MM.1S (cell line): ENCODE measurements at regions not wholly inside any gene's neighbourhood (a gene's known extent, or its start where the extent isn't known, plus 50 kb on each side); places are given as distances from the start of the nearest gene placed in this dataset.

Source experiments
- DNase-seq: peaks from one replicate; pipeline ENCODE4 v3.0.0-alpha.2; 2015
- H2AFZ ChIP-seq: fragments of 300-600 bp; sonication (generic); 2 replicates; pipeline ENCODE4 v1.6.0; 2016; ENCODE audit warnings: antibody characterized with exemption, low read length
- H3F3A ChIP-seq: fragments of 300-600 bp; sonication (generic); 2 replicates; pipeline ENCODE4 v1.6.1; 2016; ENCODE audit warnings: mild to moderate bottlenecking, antibody characterized with exemption, low read length, moderate library complexity, mixed read lengths; ENCODE audit not compliant: insufficient read depth
- H3K27ac ChIP-seq: fragments of 300-600 bp; sonication (generic); 2 replicates; pipeline ENCODE4 v1.5.1; 2016; ENCODE audit warnings: mild to moderate bottlenecking, low read length
- H3K27me3 ChIP-seq: fragments of 300-600 bp; sonication (generic); replicated peaks from 2 replicates; pipeline ENCODE4 v1.6.0; 2016; ENCODE audit warnings: low read length; ENCODE audit not compliant: insufficient read depth
- H3K36me3 ChIP-seq: fragments of 300-600 bp; sonication (generic); replicated peaks from 2 replicates; pipeline ENCODE4 v1.6.1; 2016; ENCODE audit warnings: mild to moderate bottlenecking, low read length, mixed read lengths; ENCODE audit not compliant: insufficient read depth
- H3K4me1 ChIP-seq: fragments of 300-600 bp; sonication (generic); 2 replicates; pipeline ENCODE4 v1.6.1; 2016; ENCODE audit warnings: low read length, mixed read lengths
- H3K4me2 ChIP-seq: fragments of 300-600 bp; sonication (generic); 2 replicates; pipeline ENCODE4 v1.6.0; 2016; ENCODE audit warnings: low read depth, low read length
- H3K4me3 ChIP-seq: fragments of 300-600 bp; sonication (generic); 2 replicates; pipeline ENCODE4 v1.5.1; 2016; ENCODE audit warnings: low read length, mixed read lengths
- H3K79me2 ChIP-seq: fragments of 300-600 bp; sonication (generic); 2 replicates; pipeline ENCODE4 v1.6.1; 2016; ENCODE audit warnings: mixed run types, low read length, mixed read lengths
- H3K9ac ChIP-seq: fragments of 300-600 bp; sonication (generic); 2 replicates; pipeline ENCODE4 v1.6.1; 2016; ENCODE audit warnings: low read length, mixed read lengths
- H3K9me2 ChIP-seq: fragments of 300-600 bp; sonication (generic); replicated peaks from 2 replicates; pipeline ENCODE4 v1.6.1; 2016; ENCODE audit warnings: mild to moderate bottlenecking, low read length, mixed read lengths; ENCODE audit not compliant: insufficient read depth
- H3K9me3 ChIP-seq: fragments of 300-600 bp; sonication (generic); replicated peaks from 2 replicates; pipeline ENCODE4 v1.6.1; 2016; ENCODE audit warnings: mild to moderate bottlenecking, low read length, mixed read lengths; ENCODE audit not compliant: insufficient read depth
- H4K20me1 ChIP-seq: fragments of 300-600 bp; sonication (generic); 2 replicates; pipeline ENCODE4 v1.6.1; 2016; ENCODE audit warnings: mild to moderate bottlenecking, low read length, moderate library complexity, mixed read lengths; ENCODE audit not compliant: insufficient read depth
- CTCF ChIP-seq: fragments of 300-600 bp; sonication (generic); IDR thresholded peaks from 2 replicates; pipeline ENCODE4 v1.5.1; 2016; ENCODE audit warnings: antibody characterized with exemption, low read length, mixed read lengths
- EZH2 ChIP-seq: fragments of 300-600 bp; sonication (generic); optimal IDR thresholded peaks from 2 replicates; pipeline ENCODE3; 2017; ENCODE audit warnings: low read depth, mild to moderate bottlenecking, antibody characterized with exemption, low read length, mixed read lengths
- EZH2phosphoT487 ChIP-seq: fragments of 300-600 bp; sonication (generic); IDR thresholded peaks from 2 replicates; pipeline ENCODE4 v1.6.1; 2018; ENCODE audit warnings: antibody characterized with exemption, low read length

- Histone ChIP-seq H3K9ac (no peak overlapping the region), H3K36me3 (no peaks in the 10 kb centered on the region), H3K9me3 (no peaks in the 10 kb centered on the region), H3F3A (no peaks in the 10 kb centered on the region), H3K9me2 (no peaks in the 10 kb centered on the region), H3K27me3 (no peaks in the 10 kb centered on the region), H3K27ac (no peak overlapping the region), H3K4me2 (no peak overlapping the region), H3K4me1 (no peaks in the 10 kb centered on the region), H2AFZ (no peak overlapping the region), H3K79me2 (no peaks in the 10 kb centered on the region), H3K4me3 (no peak overlapping the region), H4K20me1 (no peaks in the 10 kb centered on the region)
- DNase-seq, result no peak
- TF ChIP-seq EZH2 (no peak), CTCF (no peak), EZH2phosphoT487 (no peak)
Measured at GRCh38 chr1:195475568-195475967, 1132.7 kb downstream of the KCNT2 start.

GRCh38 chr1:195472291-195472690 lies 1135.9 kb downstream of the KCNT2 start:
- H4K20me1 ChIP-seq, result no peaks in the 10 kb centered on the region
- no peaks in the 10 kb centered on the region for H3K9me3 ChIP-seq
- no peak overlapping the region for H3K9ac ChIP-seq
- H3K27ac ChIP-seq, result no peak overlapping the region
- no peaks in the 10 kb centered on the region for H3K9me2 ChIP-seq
- no peaks in the 10 kb centered on the region for H3K36me3 ChIP-seq
- H3K4me1 ChIP-seq, result no peaks in the 10 kb centered on the region
- H3F3A ChIP-seq, result no peaks in the 10 kb centered on the region
- TF ChIP-seq EZH2phosphoT487 (no peak), EZH2 (no peak), CTCF (no peak)
- no peaks in the 10 kb centered on the region for H3K27me3 ChIP-seq
- H2AFZ ChIP-seq, result no peak overlapping the region
- no peaks in the 10 kb centered on the region for H3K79me2 ChIP-seq
- no peak overlapping the region for H3K4me3 ChIP-seq
- no peak for DNase-seq
- no peak overlapping the region for H3K4me2 ChIP-seq

- H3K9ac ChIP-seq, result no peak overlapping the region
- H3K79me2 ChIP-seq, result no peaks in the 10 kb centered on the region
Measured at GRCh38 chr1:195466639-195467038, 1141.6 kb downstream of the KCNT2 start.

More at GRCh38 chr1:195466639-195467038, 1141.6 kb downstream of the KCNT2 start:
- no peaks in the 10 kb centered on the region for H4K20me1 ChIP-seq
- TF ChIP-seq EZH2, result no peak
- no peak for TF ChIP-seq EZH2phosphoT487
- no peak for TF ChIP-seq CTCF
- no peak for DNase-seq
- H3K9me3 ChIP-seq, result no peaks in the 10 kb centered on the region
- no peaks in the 10 kb centered on the region for H3F3A ChIP-seq
- no peaks in the 10 kb centered on the region for H3K36me3 ChIP-seq
- no peak overlapping the region for H2AFZ ChIP-seq
- H3K4me1 ChIP-seq, result no peaks in the 10 kb centered on the region
- no peak overlapping the region for H3K4me3 ChIP-seq
- no peaks in the 10 kb centered on the region for H3K27me3 ChIP-seq
- H3K27ac ChIP-seq, result no peak overlapping the region
- H3K9me2 ChIP-seq, result no peaks in the 10 kb centered on the region
- H3K4me2 ChIP-seq, result no peak overlapping the region
